Sigmoid colon (tissue), 6 donors: ENCODE measurements at regions not wholly inside any gene's neighbourhood (a gene's known extent, or its start where the extent isn't known, plus 50 kb on each side); places are given as distances from the start of the nearest gene placed in this dataset.
"Not testable (repeated sequence)": the region's sequence is repeated elsewhere in the genome, so short reads cannot be mapped to it uniquely, and the experiment has no call there.

Source experiments
- DNase-seq: peaks from one replicate; pipeline ENCODE4 v3.0.0-alpha.2; 2019
- H3K27ac ChIP-seq, 4 donors: fragments of 200-600 bp; sonication (generic); one replicate each; pipeline ENCODE4 v1.5.1; 2016 to 2019; ENCODE audit warnings: mild to moderate bottlenecking in 1 of 4
- H3K27me3 ChIP-seq, 3 donors: fragments of 200-600 bp; sonication (generic); one replicate each; pipeline ENCODE4 v1.5.1; 2019; ENCODE audit warnings: mild to moderate bottlenecking in 1 of 3
- H3K36me3 ChIP-seq, 4 donors: fragments of 200-600 bp; sonication (generic); one replicate each; pipeline ENCODE4 v1.5.1; 2016 to 2019
- H3K4me1 ChIP-seq, 4 donors: fragments of 200-600 bp; sonication (generic); one replicate each; pipeline ENCODE4 v1.5.1; 2017 to 2019
- H3K4me3 ChIP-seq, 4 donors: fragments of 200-600 bp; sonication (generic); one replicate each; pipeline ENCODE4 v1.5.1; 2017 to 2019; ENCODE audit warnings: mild to moderate bottlenecking in 2 of 4, moderate library complexity in 1 of 4
- H3K9me3 ChIP-seq, 4 donors: fragments of 200-600 bp in 3 of 4; sonication (generic) in 3 of 4; one replicate each; pipeline versions ENCODE4 v1.5.1 to v1.6.1; 2013 to 2019
- EP300 ChIP-seq, 4 donors: sonication (generic); formaldehyde crosslinking; IDR thresholded peaks; one replicate each; pipeline ENCODE4 v1.6.1; 2017; ENCODE audit warnings: antibody characterized with exemption in 4 of 4
- POLR2A ChIP-seq, 2 donors: fragments of 450-650 bp; IDR thresholded peaks; one replicate each; pipeline ENCODE4 v1.6.1; 2016; ENCODE audit warnings: antibody characterized with exemption in 2 of 2, mild to moderate bottlenecking in 2 of 2, moderate library complexity in 2 of 2
- POLR2AphosphoS5 ChIP-seq, 4 donors: sonication (generic); formaldehyde crosslinking; IDR thresholded peaks; one replicate each; pipeline ENCODE4 v1.6.1; 2017; ENCODE audit warnings: antibody characterized with exemption in 4 of 4
- WGBS, 2 donors: extraction: QIAGEN DNeasy Blood & Tissue Kit; methylation state at CpG; one replicate each; pipeline ENCODE4 v1.1.7; 2013; 5-methylcytosine and 5-hydroxymethylcytosine counted together
- intact Hi-C: fragments of 100-400 bp; cut with DNase I; formaldehyde crosslinking; loops from one replicate; pipeline ENCODE4 v1.15.1; 2023
- TF ChIP-seq, protein P1 (sequence below), 4 experiments: fragments of 450-650 bp in 3 of 4; fragments of 200-600 bp in 1 of 4; IDR thresholded peaks; one replicate each; pipeline ENCODE4 v1.5.1; 2016 to 2019; ENCODE audit warnings: antibody characterized with exemption in 4 of 4, mild to moderate bottlenecking in 3 of 4, moderate library complexity in 2 of 4
- donor health status: healthy with polysubstance abuse.
- donor health status: healthy.

GRCh38 chr6:132190815-132191175 is 210.5 kb downstream of the MOXD1 start:
- intact Hi-C loops = no loop called here
- peaks cover 0 to 11% (median 4%) of the 10 kb centered on the region in 4 donors for H3K4me1 ChIP-seq
- no peak for DNase-seq
- no peaks in the 10 kb centered on the region for H3K27me3 ChIP-seq
- H3K9me3 ChIP-seq = no peaks in the 10 kb centered on the region
- H3K36me3 ChIP-seq = no peaks in the 10 kb centered on the region
- H3K27ac ChIP-seq = peak overlapping the region in 3 of 4 donors; percentile 4 to 51 (median 51)
- 66 to 71% methylated on average over 3 of the region's 3 CpGs for WGBS, 2 donors
- TF ChIP-seq, protein P1, sequence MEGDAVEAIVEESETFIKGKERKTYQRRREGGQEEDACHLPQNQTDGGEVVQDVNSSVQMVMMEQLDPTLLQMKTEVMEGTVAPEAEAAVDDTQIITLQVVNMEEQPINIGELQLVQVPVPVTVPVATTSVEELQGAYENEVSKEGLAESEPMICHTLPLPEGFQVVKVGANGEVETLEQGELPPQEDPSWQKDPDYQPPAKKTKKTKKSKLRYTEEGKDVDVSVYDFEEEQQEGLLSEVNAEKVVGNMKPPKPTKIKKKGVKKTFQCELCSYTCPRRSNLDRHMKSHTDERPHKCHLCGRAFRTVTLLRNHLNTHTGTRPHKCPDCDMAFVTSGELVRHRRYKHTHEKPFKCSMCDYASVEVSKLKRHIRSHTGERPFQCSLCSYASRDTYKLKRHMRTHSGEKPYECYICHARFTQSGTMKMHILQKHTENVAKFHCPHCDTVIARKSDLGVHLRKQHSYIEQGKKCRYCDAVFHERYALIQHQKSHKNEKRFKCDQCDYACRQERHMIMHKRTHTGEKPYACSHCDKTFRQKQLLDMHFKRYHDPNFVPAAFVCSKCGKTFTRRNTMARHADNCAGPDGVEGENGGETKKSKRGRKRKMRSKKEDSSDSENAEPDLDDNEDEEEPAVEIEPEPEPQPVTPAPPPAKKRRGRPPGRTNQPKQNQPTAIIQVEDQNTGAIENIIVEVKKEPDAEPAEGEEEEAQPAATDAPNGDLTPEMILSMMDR (IDR thresholded peaks at IDR 0.05) = no peak
- TF ChIP-seq POLR2AphosphoS5 (IDR thresholded peaks at IDR 0.05) = peak in 1 of 4 donors; percentile 5
- no peak overlapping the region for H3K4me3 ChIP-seq

- Histone ChIP-seq H3K27ac (peak overlapping the region in 3 of 4 donors; percentile 4 to 51 (median 51)), H3K36me3 (no peaks in the 10 kb centered on the region), H3K4me1 (peaks cover 0 to 11% (median 4%) of the 10 kb centered on the region in 4 donors), H3K9me3 (no peaks in the 10 kb centered on the region), H3K27me3 (no peaks in the 10 kb centered on the region), H3K4me3 (no peak overlapping the region)
- TF ChIP-seq, protein P1 (IDR thresholded peaks at IDR 0.05) = no peak
- TF ChIP-seq POLR2A (IDR thresholded peaks at IDR 0.05) (no peak), EP300 (IDR thresholded peaks at IDR 0.05) (no peak), POLR2AphosphoS5 (IDR thresholded peaks at IDR 0.05) (no peak)
- WGBS, 2 donors = 58 to 65% methylated on average over 4 of the region's 4 CpGs
- intact Hi-C loops = no loop called here
- DNase-seq = no peak
Observed at GRCh38 chr6:132190097-132190814, 211.0 kb downstream of the MOXD1 start.

DNA sequence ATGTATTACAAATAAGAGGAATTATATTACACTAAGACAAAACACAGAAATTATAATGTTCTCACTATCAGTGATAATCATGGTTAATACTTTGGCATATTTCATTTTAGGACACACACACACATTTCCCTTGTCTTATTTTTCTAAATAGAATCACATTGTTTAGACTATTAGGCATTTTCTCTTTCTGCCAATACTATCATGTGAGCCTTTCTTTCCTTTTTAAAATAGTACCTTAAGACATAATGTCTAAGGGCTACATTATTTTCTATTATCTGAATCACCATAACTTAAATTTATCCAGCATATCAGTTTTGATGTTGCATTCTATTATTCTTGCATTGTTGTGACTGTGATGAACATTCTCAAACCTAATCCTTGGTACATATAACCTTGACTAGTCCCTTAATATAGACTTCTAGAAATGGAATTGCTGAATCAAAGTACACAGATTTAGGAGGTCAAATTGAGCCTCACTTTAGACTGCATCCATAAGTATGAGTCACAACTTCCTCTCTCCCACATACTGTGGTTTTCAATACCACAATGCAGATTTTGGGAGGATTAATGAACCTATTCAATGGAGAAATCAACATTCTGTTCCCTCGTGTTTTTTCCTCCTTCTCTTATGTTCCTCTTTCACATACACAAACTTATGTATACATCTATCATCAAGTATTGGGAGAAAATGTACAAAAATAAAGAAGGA is 212.6 kb downstream of the MOXD1 start:
- no peak for DNase-seq
- TF ChIP-seq EP300 (IDR thresholded peaks at IDR 0.05) (no peak), POLR2AphosphoS5 (IDR thresholded peaks at IDR 0.05) (no peak), POLR2A (IDR thresholded peaks at IDR 0.05) (no peak)
- TF ChIP-seq, protein P1 (IDR thresholded peaks at IDR 0.05) = no peak
- no peaks in the 10 kb centered on the region for H3K27me3 ChIP-seq
- no peak overlapping the region for H3K4me3 ChIP-seq
- H3K9me3 ChIP-seq = no peaks in the 10 kb centered on the region
- 36 to 51% methylated on average over 1 of the region's 1 CpG for WGBS, 2 donors
- H3K36me3 ChIP-seq = no peaks in the 10 kb centered on the region
- H3K4me1 ChIP-seq = peaks cover 0 to 11% (median 4%) of the 10 kb centered on the region in 4 donors
- intact Hi-C loops = no loop called here
- H3K27ac ChIP-seq = peak overlapping the region in 1 of 4 donors; percentile 51

- Histone ChIP-seq H3K4me3 (no peak overlapping the region), H3K4me1 (peaks cover 0 to 11% (median 4%) of the 10 kb centered on the region in 4 donors), H3K9me3 (no peaks in the 10 kb centered on the region), H3K27me3 (no peaks in the 10 kb centered on the region), H3K36me3 (no peaks in the 10 kb centered on the region), H3K27ac (no peak overlapping the region)
- no peak for TF ChIP-seq EP300 (IDR thresholded peaks at IDR 0.05)
- TF ChIP-seq, protein P1 (IDR thresholded peaks at IDR 0.05) = no peak
- TF ChIP-seq POLR2AphosphoS5 (IDR thresholded peaks at IDR 0.05) = no peak
- TF ChIP-seq POLR2A (IDR thresholded peaks at IDR 0.05) = no peak
- 94 to 97% methylated on average over 1 of the region's 1 CpG for WGBS, 2 donors
- no peak for DNase-seq
- intact Hi-C loops = no loop called here
Observed at GRCh38 chr6:132187816-132188215, 213.5 kb downstream of the MOXD1 start.

DNA sequence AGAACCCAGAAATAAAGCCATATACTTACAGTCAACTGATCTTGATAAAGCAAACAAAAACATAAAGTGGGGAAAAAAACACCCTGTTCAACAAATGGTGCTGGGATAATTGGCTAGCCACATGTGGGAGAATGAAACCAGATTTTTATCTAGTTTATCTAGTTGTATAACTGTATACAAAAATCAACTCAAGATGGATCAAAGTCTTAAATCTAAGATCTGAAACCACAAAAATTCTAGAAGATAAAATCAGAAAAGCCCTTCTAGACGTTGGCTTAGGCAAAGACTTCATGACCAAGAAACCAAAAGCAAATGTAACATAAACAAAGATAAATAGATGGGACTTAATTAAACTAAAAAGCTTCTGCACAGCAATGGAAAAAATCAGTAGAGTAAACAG is 216.3 kb downstream of the MOXD1 start:
- H3K4me1 ChIP-seq, DNase-seq: not testable (repeated sequence)
- WGBS, 2 donors = 29 to 42% methylated on average over 1 of the region's 1 CpG

More for the DNA sequence above, 216.3 kb downstream of the MOXD1 start:
- H3K4me3 ChIP-seq, H3K27ac ChIP-seq, H3K9me3 ChIP-seq, H3K36me3 ChIP-seq, intact Hi-C loops, H3K27me3 ChIP-seq: not testable (repeated sequence)
